ENCODE measurements at regions not wholly inside any gene's neighbourhood (a gene's known extent, or its start where the extent isn't known, plus 50 kb on each side); places are given as distances from the start of the nearest gene placed in this dataset.
"Not testable (repeated sequence)": the region's sequence is repeated elsewhere in the genome, so short reads cannot be mapped to it uniquely, and the experiment has no call there.

DNA sequence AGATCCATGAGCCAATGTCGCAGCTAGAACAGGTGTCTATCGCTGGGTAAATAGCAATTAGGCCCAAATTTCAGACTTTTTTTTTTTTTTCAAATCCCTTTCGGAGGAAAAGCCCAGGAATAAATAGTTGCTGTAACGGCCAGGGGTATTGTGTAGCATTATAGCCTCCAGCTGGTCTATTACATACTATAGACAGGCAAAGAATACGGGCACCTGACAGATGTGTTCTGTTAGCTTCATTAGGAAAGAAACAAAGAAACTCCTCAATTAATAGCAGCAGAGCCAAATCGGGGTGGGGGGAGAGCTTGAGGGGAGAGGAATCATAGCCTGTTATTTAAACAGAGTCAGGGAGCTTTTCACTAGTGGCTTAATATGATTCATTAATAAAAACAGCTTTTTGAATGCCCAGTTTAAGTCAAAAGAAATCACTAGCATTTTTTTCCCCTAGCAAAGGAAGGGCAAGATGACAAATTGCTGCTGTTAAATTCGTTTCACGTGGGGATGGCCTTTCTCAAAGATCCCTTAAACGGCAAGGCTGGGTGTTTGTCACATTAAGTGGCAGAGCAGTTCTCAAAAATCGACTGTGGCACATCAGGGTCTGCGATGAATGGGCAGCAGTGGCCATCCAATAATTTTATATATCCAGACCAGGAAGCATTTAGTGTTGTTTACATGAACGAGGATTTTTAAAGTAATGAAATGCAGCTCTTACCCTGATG, 139.4 kb downstream of the ID4 start:
- no peak for DNase-seq (ENCODE audit: low read depth)

DNA sequence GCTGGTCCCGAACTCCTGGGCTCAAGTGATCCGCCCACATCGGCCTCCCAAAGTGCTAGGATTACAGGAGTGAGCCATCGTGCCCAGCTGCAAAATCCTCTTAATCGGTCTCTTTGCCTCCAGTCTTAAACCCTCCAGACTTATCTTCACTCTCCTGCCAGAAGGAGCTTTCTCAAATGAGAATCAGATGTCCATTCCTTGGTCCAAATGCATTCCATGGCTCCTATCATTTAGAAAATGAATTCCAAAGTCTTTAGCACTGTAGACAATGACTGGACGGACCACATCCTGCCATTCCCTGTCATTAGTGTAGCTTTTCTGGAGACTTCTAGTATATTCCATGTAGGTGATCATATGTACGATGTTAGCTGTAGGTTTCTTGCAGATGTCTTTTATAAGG, 141.9 kb downstream of the ID4 start:
- DNase-seq (ENCODE audit: low read depth), result no peak

DNA sequence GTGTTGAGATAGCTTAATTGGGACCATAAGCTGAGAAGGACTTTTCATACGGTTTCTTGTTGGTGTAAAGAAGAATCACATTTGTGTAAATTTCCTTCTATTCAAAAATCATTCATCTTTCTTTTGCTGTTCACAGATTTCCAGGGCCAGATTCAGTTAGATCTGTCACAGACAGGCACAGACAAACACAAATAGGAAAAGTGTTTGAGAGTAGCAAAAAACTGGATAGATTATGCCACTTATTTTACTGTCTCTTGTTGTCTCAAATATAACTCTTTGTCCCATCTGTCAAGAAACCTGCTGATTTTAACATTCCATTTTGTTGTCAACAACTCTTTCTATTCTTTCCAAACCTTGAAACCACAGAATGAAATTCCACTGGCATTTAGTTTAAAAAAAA, 142.8 kb downstream of the ID4 start:
- DNase-seq (ENCODE audit: low read depth), result no peak

DNA sequence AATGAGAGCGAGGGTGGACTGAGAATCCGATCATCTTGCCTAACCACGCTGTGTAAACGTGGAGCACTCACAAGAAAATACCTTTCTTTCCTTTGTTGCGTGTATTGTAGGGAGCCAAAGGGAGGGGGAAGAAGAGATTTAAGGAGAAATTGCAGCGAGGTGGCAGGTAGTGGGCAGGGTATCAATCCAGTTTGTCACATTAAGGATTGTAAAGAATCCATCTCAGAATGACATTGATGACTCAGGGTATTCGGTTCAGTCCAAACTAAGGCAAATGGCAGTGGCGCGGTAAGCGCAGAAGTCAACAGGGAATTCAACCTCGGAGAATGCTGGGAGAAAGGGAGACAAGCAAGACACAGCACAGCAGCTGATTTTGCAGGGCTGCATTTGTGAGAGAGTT, 146.2 kb downstream of the ID4 start:
- no peak for DNase-seq (ENCODE audit: low read depth)

DNA sequence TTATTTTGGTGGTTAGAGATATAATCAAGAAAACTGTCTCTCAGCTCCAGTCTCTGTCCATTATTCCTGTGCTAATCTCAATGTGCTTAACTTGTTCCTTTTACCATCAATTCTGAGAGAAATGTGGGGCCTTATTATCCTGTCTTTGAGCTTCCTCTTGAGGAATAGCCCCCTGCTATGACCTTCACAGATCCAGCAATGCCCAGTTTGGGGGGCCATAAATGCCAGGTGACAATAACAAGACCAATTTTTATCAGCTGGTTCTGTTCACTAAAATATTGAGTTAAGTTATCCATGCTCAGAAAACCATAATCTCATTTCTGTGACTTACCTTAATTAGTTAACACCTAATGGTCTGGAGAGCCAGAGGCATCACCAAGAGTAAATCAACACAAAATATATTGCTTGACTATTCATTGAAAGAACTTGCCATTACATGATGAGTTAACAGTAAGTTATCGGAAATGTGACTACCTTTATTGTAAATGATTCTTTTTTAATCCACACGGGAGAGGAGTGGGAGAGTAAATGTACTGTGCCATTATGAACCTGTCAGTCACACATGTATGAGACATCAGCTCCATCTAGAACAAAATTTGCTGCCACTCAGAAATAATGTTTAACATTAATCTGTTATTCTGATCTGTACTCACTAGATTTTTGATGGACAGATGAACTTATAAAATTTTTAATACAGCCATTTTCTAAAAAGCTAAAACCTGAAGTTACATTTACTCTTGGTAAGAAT, 149.7 kb downstream of the ID4 start:
- no peak for DNase-seq (ENCODE audit: low read depth)

DNA sequence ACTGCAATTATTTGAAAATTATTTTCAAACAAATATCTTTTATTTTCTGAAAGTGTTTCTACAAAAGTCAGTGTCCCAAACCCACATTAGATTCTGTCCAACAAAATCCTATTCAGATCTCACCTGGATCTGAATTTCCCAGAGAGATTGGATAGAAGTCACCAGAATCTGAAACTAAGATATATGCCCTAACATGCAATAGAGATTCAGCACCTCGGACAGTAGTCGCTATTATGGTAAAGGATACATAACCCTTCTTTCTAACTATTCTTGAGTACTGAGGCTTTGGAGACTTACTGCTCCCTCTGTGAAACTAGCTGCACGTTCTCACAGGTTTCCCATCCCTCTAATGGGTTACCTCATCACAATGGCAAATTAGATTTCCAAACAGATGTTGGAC, 151.4 kb downstream of the ID4 start:
- DNase-seq (ENCODE audit: low read depth), result peak; percentile 19

DNA sequence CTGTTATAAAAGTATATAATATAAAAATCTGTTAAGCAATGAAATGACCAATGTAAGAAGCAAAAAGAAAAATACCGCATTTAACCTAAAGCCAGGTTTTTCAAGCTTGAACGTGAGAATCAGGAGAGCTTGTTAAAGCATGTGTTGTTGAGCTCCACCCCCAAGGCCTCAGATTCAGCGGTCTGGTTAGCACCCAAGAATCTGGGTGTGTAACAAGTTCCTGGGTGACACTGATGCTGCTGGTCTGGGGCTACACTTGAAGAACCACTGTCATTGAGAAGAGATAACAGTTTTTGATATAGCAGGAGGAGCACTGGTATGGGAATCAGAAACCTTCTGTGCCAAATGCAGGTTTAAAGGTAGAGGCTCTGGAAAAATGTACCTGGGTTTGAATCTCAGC, 154.0 kb downstream of the ID4 start:
- no peak for DNase-seq (ENCODE audit: low read depth)

DNA sequence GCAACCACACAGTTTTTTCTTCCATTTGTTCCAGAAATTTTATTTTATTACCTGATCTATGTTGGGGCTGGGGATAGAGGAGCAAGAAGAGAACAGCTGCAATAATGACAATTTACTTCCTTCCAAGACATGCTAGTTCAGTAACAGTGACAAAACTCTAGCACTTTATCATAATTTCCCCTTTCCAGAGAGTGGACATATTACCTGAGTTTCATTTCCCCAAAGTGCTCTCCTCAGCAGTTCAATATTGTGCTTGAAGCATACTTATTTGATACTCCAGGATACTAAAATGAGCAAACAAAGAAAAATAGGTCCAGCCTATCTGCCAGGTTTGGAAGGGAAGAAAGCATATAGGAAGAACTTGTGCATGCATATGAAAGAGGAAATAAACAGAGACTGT, 157.7 kb downstream of the ID4 start:
- no peak for DNase-seq (ENCODE audit: low read depth)

DNA sequence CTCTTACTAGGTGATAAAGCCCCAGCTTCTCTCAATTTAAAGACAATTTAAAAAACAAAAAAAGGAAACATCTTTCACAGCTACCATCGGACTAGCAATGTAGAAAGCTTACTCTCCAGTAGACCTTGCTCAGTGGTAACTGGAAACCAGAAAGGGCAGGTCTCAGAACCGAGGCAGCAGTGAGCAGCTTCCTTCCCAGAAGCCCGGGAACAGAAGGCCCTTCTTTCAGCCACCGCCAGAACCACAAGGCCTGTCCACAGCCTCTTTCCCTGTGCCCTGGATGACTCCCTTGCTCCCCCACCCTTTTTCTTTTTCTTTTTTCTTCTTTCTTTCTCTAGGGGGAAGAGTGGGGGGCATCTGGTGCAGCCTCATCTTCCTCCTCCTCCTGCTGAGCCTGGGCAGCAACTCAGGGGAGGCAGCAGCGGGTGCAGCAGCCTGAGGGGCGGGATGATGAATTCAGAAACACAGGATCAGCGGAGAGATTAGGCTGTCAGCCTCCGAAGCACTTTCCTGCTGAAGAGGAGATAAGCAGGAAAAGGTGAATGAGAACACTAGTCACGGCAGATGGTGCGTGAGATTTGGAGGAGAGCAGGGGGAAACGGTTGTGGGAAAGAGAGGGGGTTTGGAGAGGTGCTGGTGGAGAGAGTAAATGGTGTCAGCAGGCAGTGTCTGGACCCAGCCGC, 158.5 kb downstream of the ID4 start:
- DNase-seq (ENCODE audit: low read depth), result no peak

DNA sequence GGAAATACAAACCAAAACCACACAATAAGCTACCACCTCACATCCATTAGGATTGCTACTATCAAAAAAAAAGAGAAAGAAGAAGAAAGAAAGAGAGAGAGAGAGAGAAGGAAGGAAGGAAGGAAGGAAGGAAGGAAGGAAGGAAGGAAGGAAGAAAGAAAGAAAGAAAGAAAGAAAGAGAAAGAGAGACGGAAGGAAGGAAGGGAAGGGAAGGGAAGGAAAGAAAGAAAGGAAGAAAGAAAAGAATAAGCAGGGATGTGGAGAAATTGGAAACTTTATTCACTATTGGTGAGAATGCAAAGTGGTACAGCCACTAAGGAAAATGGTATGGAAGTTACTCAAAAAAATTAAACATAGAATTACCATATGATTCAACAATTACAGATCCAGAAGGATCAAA, 159.9 kb downstream of the ID4 start:
- no peak for DNase-seq (ENCODE audit: low read depth)

DNA sequence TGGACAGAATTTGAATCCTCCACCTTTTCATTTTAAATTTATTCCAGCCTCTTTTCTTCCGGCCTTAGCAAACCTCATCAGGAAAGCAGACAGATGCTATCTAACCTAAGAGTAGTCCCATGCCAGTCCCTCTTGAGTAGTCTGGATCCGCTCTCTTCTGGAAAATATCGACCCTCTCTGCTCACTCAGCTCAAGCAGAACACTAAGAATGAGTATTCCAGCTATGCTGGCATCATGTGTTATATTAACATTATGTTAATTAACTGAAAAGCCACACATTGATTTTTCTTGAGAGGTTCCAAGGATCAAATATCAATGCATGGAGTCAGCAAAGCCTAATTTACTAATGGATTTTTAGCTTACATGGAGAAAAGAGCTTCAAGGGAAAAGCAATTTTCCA, 161.4 kb downstream of the ID4 start:
- no peak for DNase-seq (ENCODE audit: low read depth)

DNA sequence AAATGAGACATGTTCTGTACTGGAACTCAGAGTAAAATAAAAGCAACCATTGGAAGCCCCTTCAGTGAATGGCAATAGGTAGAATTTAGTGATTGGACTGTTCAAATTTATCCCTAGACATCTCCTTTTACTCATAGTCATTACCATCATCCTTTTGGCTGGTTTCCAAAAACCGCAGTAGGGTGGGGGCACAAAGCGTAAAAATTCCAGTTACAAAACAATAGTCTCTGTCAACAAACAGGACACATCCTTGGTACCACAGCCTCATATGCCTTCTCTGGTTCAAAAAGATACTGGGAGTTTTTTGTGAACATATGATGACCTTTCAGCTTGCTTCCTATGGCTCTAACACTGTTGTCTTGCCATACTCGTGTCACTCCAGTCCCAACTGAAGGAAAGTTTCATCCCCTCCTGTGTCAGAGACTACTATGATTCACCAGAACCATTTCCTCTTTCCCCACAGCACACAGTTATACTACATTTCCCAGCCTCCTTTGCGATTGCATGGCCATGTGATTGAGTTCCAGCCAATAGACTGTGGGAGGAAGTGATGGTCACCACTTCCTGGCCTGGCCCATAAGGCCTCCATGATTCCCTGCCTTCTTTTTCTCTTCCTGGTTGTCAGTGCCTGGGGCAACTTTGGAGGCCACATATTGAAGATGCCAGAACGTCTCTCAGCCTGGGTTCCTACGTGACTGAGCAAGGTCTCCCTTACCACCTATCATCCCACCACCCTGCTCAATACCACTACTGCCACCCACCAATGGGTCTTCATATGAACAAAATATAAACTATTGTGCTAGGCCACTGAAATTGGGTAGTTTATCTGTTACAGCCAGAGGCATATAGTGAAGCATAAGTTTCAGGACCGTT, 162.4 kb downstream of the ID4 start:
- peak; percentile 7 for DNase-seq (ENCODE audit: low read depth)

DNA sequence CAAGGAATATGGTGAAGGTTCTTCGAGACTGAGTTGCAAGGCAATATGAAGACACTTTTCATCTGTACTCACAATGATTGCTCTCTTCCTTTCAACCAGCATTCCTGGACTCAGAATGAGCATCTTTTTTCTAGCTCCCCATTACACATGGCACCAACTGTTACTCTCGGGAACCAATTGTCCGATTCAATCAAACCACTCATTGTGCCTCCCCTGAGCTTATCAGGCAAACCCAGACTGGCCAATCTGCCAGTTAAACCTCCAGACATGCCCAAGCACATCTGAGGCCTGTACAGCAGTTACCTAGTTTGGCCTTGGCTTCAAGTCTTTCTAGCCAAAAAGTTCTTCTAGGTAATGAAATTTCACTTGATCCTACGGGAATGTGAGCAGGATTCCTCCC, 164.1 kb downstream of the ID4 start:
- no peak for DNase-seq (ENCODE audit: low read depth)

DNA sequence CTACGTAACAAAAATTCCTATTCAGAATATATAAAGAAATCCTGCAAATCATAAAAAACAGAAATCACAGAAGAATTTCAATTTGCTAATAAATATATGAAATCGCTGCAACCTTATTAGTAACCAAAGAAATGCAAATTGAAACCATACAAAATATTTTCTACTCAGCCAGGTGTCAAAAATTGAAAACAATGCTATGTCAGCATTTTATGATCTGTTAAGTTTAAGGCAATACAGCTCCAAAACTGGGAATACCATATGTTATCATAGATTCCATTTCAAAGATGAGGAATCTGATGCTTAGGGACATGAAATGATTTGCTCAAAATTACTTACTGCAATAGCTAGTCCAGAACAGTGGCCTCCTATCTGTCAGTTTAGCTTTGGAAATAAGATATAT, 168.9 kb downstream of the ID4 start:
- DNase-seq (ENCODE audit: low read depth), result no peak

DNA sequence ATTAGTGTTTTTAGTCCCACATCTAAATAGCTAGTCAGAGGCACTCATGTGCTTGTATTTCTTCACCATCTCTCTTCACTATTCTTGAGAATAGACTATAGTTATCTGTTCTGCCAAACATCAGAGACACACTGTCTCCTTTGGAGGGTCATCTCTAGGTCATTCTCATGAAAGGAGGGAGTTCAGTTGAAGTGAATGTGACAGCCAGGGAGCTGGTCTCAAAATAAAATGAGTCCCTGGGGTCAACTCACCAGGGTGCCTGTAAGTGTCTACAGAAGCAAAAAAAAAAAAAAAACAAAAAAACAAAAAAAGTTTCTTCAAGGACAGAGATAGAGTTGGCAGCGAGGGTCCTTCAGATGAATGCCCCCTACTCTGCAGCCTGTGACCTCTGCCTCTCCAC, 171.0 kb downstream of the ID4 start:
- no peak for DNase-seq (ENCODE audit: low read depth)

DNA sequence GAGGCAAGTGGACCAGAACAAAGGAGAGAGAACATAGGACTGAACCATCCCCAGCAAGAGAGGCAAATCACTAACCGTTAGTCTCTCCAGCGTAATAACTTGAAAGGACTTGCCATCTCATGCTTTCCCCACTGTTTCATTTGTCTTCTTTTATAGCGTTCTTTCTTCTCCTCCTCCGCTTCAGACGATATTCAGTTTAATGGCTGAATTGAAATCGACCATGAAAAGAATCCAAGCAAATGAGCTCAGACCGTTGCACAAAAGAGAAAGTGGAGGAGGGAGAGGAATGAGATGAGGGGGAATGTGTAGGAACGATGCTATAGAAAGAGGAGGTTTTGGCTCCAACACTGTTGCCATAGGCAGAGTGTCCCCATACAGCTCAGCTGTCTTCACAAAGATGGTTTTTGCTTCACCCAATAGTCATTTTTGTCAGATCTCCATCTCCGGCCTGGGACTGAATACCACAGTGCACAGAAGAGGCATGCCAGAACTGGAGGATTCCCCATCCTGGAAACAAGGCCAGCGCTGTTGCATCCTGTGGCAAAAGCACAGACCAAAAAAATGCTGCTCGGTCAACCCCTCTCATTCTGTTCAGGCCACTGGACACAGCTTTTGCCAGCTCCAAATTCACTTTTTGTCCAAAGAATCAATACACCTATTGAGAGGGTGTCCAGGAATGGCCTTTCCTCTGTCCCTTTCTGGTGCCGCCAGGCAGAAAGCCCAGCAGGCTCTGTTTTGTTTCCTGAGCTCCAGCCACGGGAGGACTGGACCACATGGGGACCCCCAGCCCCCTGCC, 176.1 kb downstream of the ID4 start:
- no peak for DNase-seq (ENCODE audit: low read depth)

DNA sequence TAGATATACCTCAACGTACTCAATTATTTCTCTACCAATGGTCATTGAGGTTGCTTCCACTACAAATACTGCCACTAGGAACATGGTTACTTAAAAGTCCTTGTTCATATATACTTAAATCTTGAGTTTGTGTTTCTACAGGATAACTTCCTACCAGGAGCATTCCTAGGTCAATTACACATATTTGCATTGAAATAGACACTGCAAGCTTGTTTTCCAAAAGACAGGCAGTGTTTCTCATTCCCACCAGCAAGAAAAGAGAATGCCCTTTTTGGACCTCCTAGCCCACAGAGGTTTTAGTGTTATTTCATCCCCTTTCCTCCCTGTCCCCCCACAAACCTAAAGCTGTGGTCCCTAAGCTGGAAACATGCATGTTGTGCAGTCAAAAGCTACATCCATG, 177.3 kb downstream of the ID4 start:
- DNase-seq (ENCODE audit: low read depth), result no peak

DNA sequence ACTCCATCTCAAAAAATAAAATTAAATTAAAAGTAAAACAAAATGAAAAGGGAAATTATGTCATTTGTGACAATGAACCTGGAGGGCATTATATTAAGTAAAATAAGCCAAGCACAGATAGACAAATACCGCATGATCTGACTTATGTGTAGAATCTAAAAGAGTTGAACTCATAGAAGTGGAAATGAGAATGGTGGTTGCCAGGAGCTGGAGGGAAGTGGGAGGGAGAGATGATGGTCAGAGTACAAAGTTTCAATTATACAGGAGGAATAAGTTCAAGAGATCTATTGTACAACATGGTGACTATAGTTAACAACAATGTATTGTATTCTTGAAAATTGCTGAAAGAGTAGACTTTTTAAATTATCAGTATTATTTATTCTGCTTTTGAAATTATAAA, 183.4 kb downstream of the ID4 start:
- no peak for DNase-seq (ENCODE audit: low read depth)

DNA sequence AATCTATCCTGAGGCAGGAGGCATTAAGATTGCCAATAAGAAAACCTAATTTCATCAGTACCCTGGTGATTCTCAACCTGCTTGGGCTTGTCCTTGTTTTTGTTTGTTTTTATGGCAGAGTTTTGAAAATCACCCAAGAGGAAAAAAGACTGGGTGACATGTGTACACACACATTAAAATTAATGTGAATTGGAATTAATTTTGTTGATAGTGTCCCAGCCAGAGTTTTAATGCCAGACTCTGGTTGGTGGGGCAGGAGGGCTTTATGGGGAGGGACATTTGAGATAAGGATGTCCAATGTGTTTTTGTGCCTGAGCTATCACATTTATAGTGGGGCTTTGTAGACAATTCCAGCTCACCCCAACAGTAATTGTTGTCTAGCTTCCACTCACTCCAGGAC, 184.6 kb downstream of the ID4 start:
- no peak for DNase-seq (ENCODE audit: low read depth)

DNA sequence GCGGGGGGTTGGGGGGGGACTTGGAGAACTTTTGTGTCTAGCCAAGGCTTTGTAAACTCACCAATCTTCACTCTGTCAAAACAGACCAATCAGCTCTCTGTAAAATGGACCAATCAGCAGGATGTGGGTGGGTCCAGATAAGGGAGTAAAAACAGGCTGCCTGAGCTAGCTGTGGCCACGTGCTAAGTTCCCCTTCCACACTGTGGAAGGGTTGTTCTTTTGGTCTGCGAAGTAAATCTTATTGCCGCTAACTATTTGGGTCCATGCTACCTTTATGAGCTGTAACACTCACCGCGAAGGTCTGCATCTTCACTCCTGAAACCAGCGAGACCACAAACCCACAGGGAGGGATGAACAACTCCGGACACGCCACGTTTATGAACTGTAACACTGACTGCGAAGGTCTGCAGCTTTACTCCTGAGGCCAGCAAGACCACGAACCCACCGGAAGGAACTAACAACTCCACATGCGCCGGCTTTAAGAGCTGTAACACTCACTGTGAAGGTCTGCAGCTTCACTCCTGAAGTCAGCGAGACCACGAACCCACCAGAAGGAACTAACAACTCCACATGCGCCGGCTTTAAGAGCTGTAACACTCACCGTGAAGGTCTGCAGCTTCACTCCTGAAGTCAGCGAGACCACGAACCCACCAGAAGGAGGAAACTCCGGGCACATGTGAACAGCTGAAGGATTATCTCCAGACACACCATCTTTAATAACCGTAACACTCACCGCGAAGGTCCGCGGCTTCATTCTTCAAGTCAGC, 186.6 kb downstream of the ID4 start:
- DNase-seq (ENCODE audit: low read depth), result not testable (repeated sequence)

DNA sequence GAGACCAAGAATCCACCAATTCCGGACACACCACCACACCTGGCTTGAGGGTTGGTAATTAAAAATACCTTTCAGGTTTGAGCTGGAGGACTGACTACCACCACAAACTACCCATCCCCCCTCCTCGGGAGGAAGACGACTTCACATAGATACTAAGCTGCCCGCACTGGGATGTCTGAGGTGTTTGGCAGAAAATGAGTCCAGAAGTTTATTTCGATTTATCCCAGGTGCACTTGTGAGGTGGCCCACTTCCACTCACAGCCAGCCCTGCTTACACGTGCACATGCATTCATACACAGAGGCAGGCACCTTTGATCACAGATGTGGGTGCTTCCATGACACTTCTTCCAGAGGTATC, 187.1 kb downstream of the ID4 start:
- no peak for DNase-seq (ENCODE audit: low read depth)

All from renal cortical epithelial cell (primary cell).